ENCODE measurements at regions not wholly inside any gene's neighbourhood (a gene's known extent, or its start where the extent isn't known, plus 50 kb on each side); places are given as distances from the start of the nearest gene placed in this dataset.
A peak's percentile ranks its signal among the peaks of the same experiment; 100 is the strongest.

GRCh38 chr7:118615-119391 is 73.6 kb upstream of the FAM20C start:
- ChIA-PET CTCF (no interaction called here), POLR2A (ENCODE audit: low non-redundant PET) (no interaction called here)
- TF ChIP-seq CTCF (conservative IDR thresholded peaks at IDR 0.05; ENCODE audit: low read depth, low read length) (no peak), EZH2 (IDR thresholded peaks at IDR 0.05; ENCODE audit: borderline replicate concordance, low read depth, low read length, poor library complexity, severe bottlenecking) (no peak)
- Histone ChIP-seq H3K36me3 (ENCODE audit: insufficient read depth, low read length, poor library complexity, severe bottlenecking) (no peaks in the 10 kb centered on the region), H3K4me3 (ENCODE audit: low read depth, low read length, poor library complexity, severe bottlenecking) (no peak overlapping the region), H3K27me3 (replicated peaks; ENCODE audit: insufficient read depth, low read depth, low read length, poor library complexity) (no peaks in the 10 kb centered on the region), H3K9me3 (ENCODE audit: low read depth, low read length, poor library complexity, severe bottlenecking) (peaks cover 9% of the 10 kb centered on the region), H3K4me1 (ENCODE audit: insufficient read depth, low read length, poor library complexity, severe bottlenecking) (peaks cover 17% of the 10 kb centered on the region), H3K27ac (ENCODE audit: low read depth, low read length, poor library complexity, severe bottlenecking) (peak overlapping the region; percentile 60)
- intact Hi-C loops (cut with micrococcal nuclease; ENCODE audit: unreplicated experiment): no loop called here
- no peak for DNase-seq (ENCODE audit: low spot score)
- no TSS peak for BruUV-seq (replicated peaks)

GRCh38 chr7:119392-120163 is 72.8 kb upstream of the FAM20C start:
- ChIA-PET POLR2A (ENCODE audit: low non-redundant PET) (no interaction called here), CTCF (no interaction called here)
- Histone ChIP-seq H3K27ac (ENCODE audit: low read depth, low read length, poor library complexity, severe bottlenecking) (peak overlapping the region; percentile 60), H3K4me1 (ENCODE audit: insufficient read depth, low read length, poor library complexity, severe bottlenecking) (peaks cover 17% of the 10 kb centered on the region), H3K27me3 (replicated peaks; ENCODE audit: insufficient read depth, low read depth, low read length, poor library complexity) (no peaks in the 10 kb centered on the region), H3K36me3 (ENCODE audit: insufficient read depth, low read length, poor library complexity, severe bottlenecking) (no peaks in the 10 kb centered on the region), H3K9me3 (ENCODE audit: low read depth, low read length, poor library complexity, severe bottlenecking) (peaks cover 4% of the 10 kb centered on the region), H3K4me3 (ENCODE audit: low read depth, low read length, poor library complexity, severe bottlenecking) (no peak overlapping the region)
- TF ChIP-seq CTCF (conservative IDR thresholded peaks at IDR 0.05; ENCODE audit: low read depth, low read length) (no peak), EZH2 (IDR thresholded peaks at IDR 0.05; ENCODE audit: borderline replicate concordance, low read depth, low read length, poor library complexity, severe bottlenecking) (no peak)
- peak; percentile 59 for DNase-seq (ENCODE audit: low spot score)
- BruUV-seq (replicated peaks): no TSS peak
- intact Hi-C loops (cut with micrococcal nuclease; ENCODE audit: unreplicated experiment): no loop called here

GRCh38 chr7:120164-120991 is 72.0 kb upstream of the FAM20C start:
- POLR2A ChIA-PET (ENCODE audit: low non-redundant PET): no interaction called here
- intact Hi-C loops (cut with micrococcal nuclease; ENCODE audit: unreplicated experiment): no loop called here
- Histone ChIP-seq H3K4me1 (ENCODE audit: insufficient read depth, low read length, poor library complexity, severe bottlenecking) (peaks cover 17% of the 10 kb centered on the region), H3K36me3 (ENCODE audit: insufficient read depth, low read length, poor library complexity, severe bottlenecking) (no peaks in the 10 kb centered on the region), H3K9me3 (ENCODE audit: low read depth, low read length, poor library complexity, severe bottlenecking) (no peaks in the 10 kb centered on the region), H3K27me3 (replicated peaks; ENCODE audit: insufficient read depth, low read depth, low read length, poor library complexity) (no peaks in the 10 kb centered on the region), H3K27ac (ENCODE audit: low read depth, low read length, poor library complexity, severe bottlenecking) (no peak overlapping the region), H3K4me3 (ENCODE audit: low read depth, low read length, poor library complexity, severe bottlenecking) (no peak overlapping the region)
- CTCF ChIA-PET: no interaction called here
- TF ChIP-seq CTCF (conservative IDR thresholded peaks at IDR 0.05; ENCODE audit: low read depth, low read length) (no peak), EZH2 (IDR thresholded peaks at IDR 0.05; ENCODE audit: borderline replicate concordance, low read depth, low read length, poor library complexity, severe bottlenecking) (no peak)
- no peak for DNase-seq (ENCODE audit: low spot score)
- BruUV-seq (replicated peaks): no TSS peak

Data from A673 (cell line).